ENCODE measurements at regions not wholly inside any gene's neighbourhood (a gene's known extent, or its start where the extent isn't known, plus 50 kb on each side); places are given as distances from the start of the nearest gene placed in this dataset.

- TF ChIP-seq CTCF (conservative IDR thresholded peaks at IDR 0.05; ENCODE audit: low read length) (0 out of 2 replicates have a peak, but pooled peaks have one; percentile 7), EZH2phosphoT487 (IDR thresholded peaks at IDR 0.05; ENCODE audit: borderline replicate concordance, low read depth, low read length) (no peak)
Measured at GRCh38 chr1:25145775-25146393, 86.4 kb downstream of the SYF2 start.
